ENCODE measurements at regions not wholly inside any gene's neighbourhood (a gene's known extent, or its start where the extent isn't known, plus 50 kb on each side); places are given as distances from the start of the nearest gene placed in this dataset.
"Not testable (repeated sequence)": the region's sequence is repeated elsewhere in the genome, so short reads cannot be mapped to it uniquely, and the experiment has no call there.

DNA sequence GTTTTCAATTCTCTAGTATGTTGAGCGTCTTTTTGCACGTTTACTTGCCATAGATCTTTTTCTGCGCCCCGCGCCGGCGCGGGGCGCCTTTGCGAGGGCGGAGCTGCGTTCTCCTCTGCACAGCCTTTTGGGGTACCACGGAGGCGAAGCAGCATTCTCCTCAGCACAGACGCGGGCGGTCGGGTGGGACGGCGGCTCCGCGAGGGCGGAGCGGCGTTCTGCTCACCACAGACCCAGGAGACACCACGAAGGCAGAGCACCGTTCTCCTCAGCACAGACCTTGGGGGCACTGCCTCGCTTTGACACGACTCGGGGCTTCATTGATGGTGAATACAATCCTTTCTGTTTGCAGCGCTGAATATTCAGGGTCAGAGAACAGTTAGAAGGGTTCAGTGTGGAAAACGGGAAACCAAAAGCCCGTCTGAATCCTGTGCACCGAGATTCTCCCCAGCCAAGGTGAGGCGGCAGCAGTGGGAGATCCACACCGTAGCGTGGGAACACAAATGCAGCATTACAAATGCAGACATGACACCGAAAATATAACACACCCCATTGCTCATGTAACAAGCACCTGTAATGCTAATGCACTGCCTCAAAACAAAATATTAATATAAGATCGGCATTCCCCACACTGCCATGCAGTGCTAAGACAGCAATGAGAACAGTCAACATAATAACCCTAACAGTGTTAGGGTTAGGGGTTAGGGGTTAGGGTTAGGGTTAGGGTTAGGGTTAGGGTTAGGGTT lies 190.7 kb upstream of the VIPR2 start:
- DNase-seq (ENCODE audit: extremely low spot score); POLR2A ChIA-PET; CTCF ChIA-PET: not testable (repeated sequence)

GRCh38 chr7:159332854-159333479 lies 188.3 kb upstream of the VIPR2 start:
- CTCF ChIA-PET, POLR2A ChIA-PET: not testable (repeated sequence)

GRCh38 chr7:159331462-159331861 lies 186.8 kb upstream of the VIPR2 start:
- POLR2A ChIA-PET: no interaction called here
- CTCF ChIA-PET: interaction anchor here (1.2 kb wide), 1 partner anchor 12 kb away, joined by 3 read pairs; no protein-coding TSS in a partner anchor
- DNase-seq (ENCODE audit: extremely low spot score): no peak
- no peak for TF ChIP-seq CTCF (IDR thresholded peaks at IDR 0.05; ENCODE audit: control extremely low read depth, extremely low read depth, low read depth, missing control alignments)

More at GRCh38 chr7:159332854-159333479, 188.3 kb upstream of the VIPR2 start:
- not testable (repeated sequence) for DNase-seq (ENCODE audit: extremely low spot score)

DNA sequence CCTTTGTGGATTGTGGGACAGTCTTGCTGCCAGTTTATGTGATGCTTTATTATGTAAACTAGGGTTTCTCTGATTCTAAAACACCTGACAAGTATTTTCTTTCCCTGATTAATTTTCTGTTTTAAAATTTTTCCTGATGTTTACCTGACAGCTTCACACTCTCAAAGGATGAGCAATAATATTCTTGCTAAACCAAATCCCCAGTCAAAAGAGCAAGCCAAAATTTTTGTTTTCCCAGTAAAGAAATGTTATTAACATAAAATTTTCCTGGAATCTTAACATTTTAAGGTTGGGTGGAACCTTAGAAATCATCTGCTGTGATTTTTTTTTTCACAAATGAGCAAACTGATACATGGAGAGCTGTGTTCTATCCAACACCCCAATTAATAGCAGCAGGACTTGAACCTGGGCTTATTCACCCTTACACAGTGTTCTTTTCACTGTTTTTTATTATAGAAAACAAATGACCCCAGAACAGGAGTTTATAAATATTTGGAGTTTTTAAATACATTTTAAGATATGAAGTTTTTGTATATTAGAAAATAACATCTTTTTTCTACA lies 185.2 kb upstream of the VIPR2 start:
- no peak for TF ChIP-seq CTCF (IDR thresholded peaks at IDR 0.05; ENCODE audit: control extremely low read depth, extremely low read depth, low read depth, missing control alignments)
- POLR2A ChIA-PET: no interaction called here
- no peak for DNase-seq (ENCODE audit: extremely low spot score)
- CTCF ChIA-PET: no interaction called here

DNA sequence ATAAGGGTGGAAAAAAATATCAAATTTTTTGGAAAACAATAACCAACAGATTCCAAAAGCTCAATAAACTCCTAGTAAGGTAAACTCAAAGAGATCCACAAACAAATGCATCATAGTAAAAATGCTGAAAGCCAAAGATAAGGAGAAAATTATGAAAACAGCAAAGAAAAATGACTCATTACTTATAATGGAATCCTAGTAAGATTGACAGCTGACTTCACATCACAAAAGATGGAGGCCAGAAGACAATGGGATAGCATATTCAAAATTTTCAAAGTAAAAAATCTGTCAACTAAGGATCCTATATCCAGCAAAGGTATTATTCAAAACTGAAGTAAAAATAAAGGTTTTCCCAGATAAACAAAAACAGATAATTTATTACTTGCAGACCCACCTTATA lies 183.4 kb upstream of the VIPR2 start:
- no peak for TF ChIP-seq CTCF (IDR thresholded peaks at IDR 0.05; ENCODE audit: control extremely low read depth, extremely low read depth, low read depth, missing control alignments)
- ChIA-PET CTCF (no interaction called here), POLR2A (no interaction called here)
- no peak for DNase-seq (ENCODE audit: extremely low spot score)

- ChIA-PET POLR2A (no interaction called here), CTCF (no interaction called here)
- no peak for DNase-seq (ENCODE audit: extremely low spot score)
- no peak for TF ChIP-seq CTCF (IDR thresholded peaks at IDR 0.05; ENCODE audit: control extremely low read depth, extremely low read depth, low read depth, missing control alignments)
Measured at GRCh38 chr7:159323359-159323758, 178.7 kb upstream of the VIPR2 start.

DNA sequence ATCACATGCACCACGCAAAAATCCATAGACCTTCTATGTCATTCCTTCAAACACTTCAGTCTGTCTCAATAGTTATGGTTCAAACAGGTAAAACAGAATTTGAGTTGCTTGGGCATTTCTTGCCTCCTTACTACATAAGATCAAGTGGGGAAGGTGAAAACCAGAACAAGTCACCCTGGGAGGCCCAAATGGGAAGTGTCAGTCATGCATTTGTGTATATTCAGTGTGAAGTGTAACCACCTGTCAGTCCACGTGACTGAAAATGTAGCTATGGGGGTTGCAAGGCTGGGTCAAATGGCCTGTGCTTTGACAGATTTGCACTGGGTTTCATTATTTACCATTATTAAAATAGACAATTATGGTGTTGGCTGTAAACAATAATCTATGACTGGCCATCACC lies 176.6 kb upstream of the VIPR2 start:
- CTCF ChIA-PET: no interaction called here
- no peak for TF ChIP-seq CTCF (IDR thresholded peaks at IDR 0.05; ENCODE audit: control extremely low read depth, extremely low read depth, low read depth, missing control alignments)
- no peak for DNase-seq (ENCODE audit: extremely low spot score)
- POLR2A ChIA-PET: no interaction called here
